Endodermal cell (in vitro differentiated cells): ENCODE measurements at regions not wholly inside any gene's neighbourhood (a gene's known extent, or its start where the extent isn't known, plus 50 kb on each side); places are given as distances from the start of the nearest gene placed in this dataset.

Experiments used
- DNase-seq: peaks from one replicate; pipeline ENCODE4 v3.0.0-alpha.2; 2017
- H3K27ac ChIP-seq: 2 replicates; pipeline ENCODE4 v1.5.1; 2013; ENCODE audit warnings: mild to moderate bottlenecking, low read depth, low read length, moderate library complexity
- H3K27me3 ChIP-seq: 2 replicates; pipeline ENCODE4 v1.6.1; 2013; ENCODE audit warnings: mild to moderate bottlenecking, low read length, moderate library complexity; ENCODE audit not compliant: insufficient read depth, control insufficient read depth, poor library complexity, severe bottlenecking
- H3K36me3 ChIP-seq: 2 replicates; pipeline ENCODE4 v1.7.0; 2013; ENCODE audit warnings: mild to moderate bottlenecking, low read length, moderate library complexity; ENCODE audit not compliant: control insufficient read depth, insufficient read depth
- H3K4me1 ChIP-seq: one replicate; pipeline ENCODE4 v1.7.0; 2013; ENCODE audit warnings: low read length; ENCODE audit not compliant: control insufficient read depth, insufficient read depth
- H3K4me3 ChIP-seq: 2 replicates; pipeline ENCODE4 v1.5.1; 2013; ENCODE audit warnings: mild to moderate bottlenecking, low read length, moderate library complexity
- H3K9ac ChIP-seq: 2 replicates; pipeline ENCODE4 v1.6.1; 2013; ENCODE audit warnings: mild to moderate bottlenecking, low read length, moderate library complexity; ENCODE audit not compliant: poor library complexity, severe bottlenecking; ENCODE audit errors: extremely low read depth
- H3K9me3 ChIP-seq: 2 replicates; pipeline ENCODE4 v1.6.1; 2013; ENCODE audit warnings: mild to moderate bottlenecking, low read length, moderate library complexity; ENCODE audit not compliant: control insufficient read depth
- H3K27ac Mint-ChIP-seq: 2 replicates; pipeline ENCODE4 v1.8.0; 2020; ENCODE audit warnings: mixed read lengths
- H3K27me3 Mint-ChIP-seq: 2 replicates; pipeline ENCODE4 v1.8.0; 2021; ENCODE audit warnings: mild to moderate bottlenecking, mixed read lengths; ENCODE audit not compliant: insufficient read depth
- H3K36me3 Mint-ChIP-seq: 2 replicates; pipeline ENCODE4 v1.8.0; 2020; ENCODE audit warnings: low read depth, mixed read lengths
- H3K4me1 Mint-ChIP-seq: 2 replicates; pipeline ENCODE4 v1.8.0; 2020; ENCODE audit warnings: mixed read lengths
- H3K4me3 Mint-ChIP-seq: 2 replicates; pipeline ENCODE4 v1.8.0; 2020; ENCODE audit warnings: mild to moderate bottlenecking, moderate library complexity, mixed read lengths
- H3K9me3 Mint-ChIP-seq: 2 replicates; pipeline ENCODE4 v1.8.0; 2020; ENCODE audit warnings: mild to moderate bottlenecking, mixed read lengths
- CTCF ChIP-seq: fragments of 200-600 bp; sonication (generic); conservative IDR thresholded peaks from 2 replicates; pipeline ENCODE4 v1.5.0; 2021; ENCODE audit warnings: antibody characterized with exemption, mild to moderate bottlenecking
- WGBS, 2 experiments: methylation state at CpG; one replicate each; pipeline versions ENCODE4 v1.1.5 to v1.1.7; 2013; ENCODE audit warnings: missing lambda C conversion rate in 2 of 2, mixed read lengths in 1 of 2; ENCODE audit not compliant: insufficient coverage in 1 of 2, insufficient read length in 1 of 2; 5-methylcytosine and 5-hydroxymethylcytosine counted together

- Histone ChIP-seq H3K27ac (no peak overlapping the region), H3K27me3 (peaks cover 16% of the 10 kb centered on the region), H3K4me1 (no peaks in the 10 kb centered on the region), H3K4me3 (no peak overlapping the region), H3K9me3 (no peaks in the 10 kb centered on the region), H3K9ac (no peak overlapping the region), H3K36me3 (no peaks in the 10 kb centered on the region)
- H3K4me1 Mint-ChIP-seq = peaks cover 6% of the 10 kb centered on the region
- H3K36me3 Mint-ChIP-seq = no peaks in the 10 kb centered on the region
- no peak overlapping the region for H3K4me3 Mint-ChIP-seq
- no peak for DNase-seq
- peaks cover 46% of the 10 kb centered on the region for H3K27me3 Mint-ChIP-seq
- H3K9me3 Mint-ChIP-seq = no peaks in the 10 kb centered on the region
- TF ChIP-seq CTCF = no peak
- no peak overlapping the region for H3K27ac Mint-ChIP-seq
- WGBS, 2 experiments = 92% methylated on average over 4 of the region's 4 CpGs; no CpG with 5 or more reads in 1 of the 2 experiments
Measured at GRCh38 chr22:22951035-22951434, 63.4 kb downstream of the IGLL5 start.

GRCh38 chr22:22952531-22953280 is 65.1 kb downstream of the IGLL5 start:
- H3K9me3 Mint-ChIP-seq = no peaks in the 10 kb centered on the region
- Histone ChIP-seq H3K27ac (no peak overlapping the region), H3K27me3 (peaks cover 23% of the 10 kb centered on the region), H3K4me1 (no peaks in the 10 kb centered on the region), H3K9me3 (no peaks in the 10 kb centered on the region), H3K9ac (no peak overlapping the region), H3K4me3 (no peak overlapping the region), H3K36me3 (no peaks in the 10 kb centered on the region)
- H3K36me3 Mint-ChIP-seq = no peaks in the 10 kb centered on the region
- TF ChIP-seq CTCF = no peak
- peaks cover 46% of the 10 kb centered on the region for H3K27me3 Mint-ChIP-seq
- no peak overlapping the region for H3K27ac Mint-ChIP-seq
- DNase-seq = no peak
- H3K4me3 Mint-ChIP-seq = no peak overlapping the region
- 73 to 82% methylated on average over 4 to 6 of the region's 6 CpGs for WGBS, 2 experiments
- peaks cover 6% of the 10 kb centered on the region for H3K4me1 Mint-ChIP-seq

GRCh38 chr22:22953791-22954190 is 66.2 kb downstream of the IGLL5 start:
- Mint-ChIP-seq H3K9me3 (no peaks in the 10 kb centered on the region), H3K4me1 (peaks cover 6% of the 10 kb centered on the region), H3K27ac (no peak overlapping the region), H3K27me3 (peaks cover 49% of the 10 kb centered on the region), H3K4me3 (no peak overlapping the region), H3K36me3 (no peaks in the 10 kb centered on the region)
- WGBS, 2 experiments = 73 to 82% methylated on average over 4 to 5 of the region's 5 CpGs
- no peak for DNase-seq
- Histone ChIP-seq H3K4me1 (no peaks in the 10 kb centered on the region), H3K36me3 (no peaks in the 10 kb centered on the region), H3K27me3 (peaks cover 23% of the 10 kb centered on the region), H3K27ac (no peak overlapping the region), H3K9me3 (no peaks in the 10 kb centered on the region), H3K4me3 (no peak overlapping the region), H3K9ac (no peak overlapping the region)
- TF ChIP-seq CTCF = no peak
